NT2/D1 (cell line): ENCODE measurements at regions not wholly inside any gene's neighbourhood (a gene's known extent, or its start where the extent isn't known, plus 50 kb on each side); places are given as distances from the start of the nearest gene placed in this dataset.

Experiments used
- SUZ12 ChIP-seq: IDR thresholded peaks from 2 replicates; pipeline ENCODE4 v1.6.1; 2011; ENCODE audit not compliant: insufficient read length, insufficient read depth; ENCODE audit errors: extremely low read depth
- YY1 ChIP-seq: IDR thresholded peaks from 2 replicates; pipeline ENCODE4 v1.6.1; 2011; ENCODE audit not compliant: insufficient read length, insufficient read depth
- ZNF274 ChIP-seq: IDR thresholded peaks from 2 replicates; pipeline ENCODE4 v1.6.1; 2011; ENCODE audit warnings: mild to moderate bottlenecking, low read depth, low read length

GRCh38 chr2:43023791-43024514, 202.5 kb downstream of the ZFP36L2 start:
- TF ChIP-seq SUZ12 (no peak), ZNF274 (no peak), YY1 (no peak)
